Gastroesophageal sphincter (tissue), 3 donors: ENCODE measurements at regions not wholly inside any gene's neighbourhood (a gene's known extent, or its start where the extent isn't known, plus 50 kb on each side); places are given as distances from the start of the nearest gene placed in this dataset.

ENCODE experiments used
- POLR2A ChIP-seq, 2 donors: fragments of 450-650 bp; IDR thresholded peaks; one replicate each; pipeline ENCODE4 v1.6.1; 2017; ENCODE audit warnings: antibody characterized with exemption in 2 of 2, mild to moderate bottlenecking in 2 of 2, moderate library complexity in 1 of 2
- TF ChIP-seq, protein P1 (sequence below), 4 experiments: fragments of 200-600 bp in 2 of 4; fragments of 450-650 bp in 2 of 4; sonication (generic) in 1 of 4; IDR thresholded peaks; one replicate each; pipeline ENCODE4 v1.5.1; 2017 to 2019; ENCODE audit warnings: antibody characterized with exemption in 4 of 4, mild to moderate bottlenecking in 2 of 4, moderate library complexity in 2 of 4

DNA sequence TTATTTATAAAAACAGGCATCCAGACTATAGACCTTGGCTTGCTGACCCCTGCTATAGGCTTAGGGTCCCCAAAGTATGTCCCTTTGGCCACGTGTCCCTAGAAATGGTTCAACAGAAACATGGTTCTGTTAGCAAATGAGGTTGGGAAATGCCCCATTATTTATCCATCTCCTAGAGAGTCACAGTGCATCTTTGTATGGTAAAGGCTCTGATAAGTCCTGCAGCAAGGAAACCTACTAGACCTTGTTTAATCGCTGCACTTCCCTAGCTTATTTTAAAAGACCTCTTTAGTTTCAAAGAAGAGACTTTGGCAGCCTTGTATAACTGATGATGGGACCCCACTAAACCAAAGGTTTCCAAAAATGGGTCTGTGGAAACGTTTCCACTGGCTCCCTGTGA, 471.5 kb downstream of the MED13L start:
- TF ChIP-seq, protein P1, sequence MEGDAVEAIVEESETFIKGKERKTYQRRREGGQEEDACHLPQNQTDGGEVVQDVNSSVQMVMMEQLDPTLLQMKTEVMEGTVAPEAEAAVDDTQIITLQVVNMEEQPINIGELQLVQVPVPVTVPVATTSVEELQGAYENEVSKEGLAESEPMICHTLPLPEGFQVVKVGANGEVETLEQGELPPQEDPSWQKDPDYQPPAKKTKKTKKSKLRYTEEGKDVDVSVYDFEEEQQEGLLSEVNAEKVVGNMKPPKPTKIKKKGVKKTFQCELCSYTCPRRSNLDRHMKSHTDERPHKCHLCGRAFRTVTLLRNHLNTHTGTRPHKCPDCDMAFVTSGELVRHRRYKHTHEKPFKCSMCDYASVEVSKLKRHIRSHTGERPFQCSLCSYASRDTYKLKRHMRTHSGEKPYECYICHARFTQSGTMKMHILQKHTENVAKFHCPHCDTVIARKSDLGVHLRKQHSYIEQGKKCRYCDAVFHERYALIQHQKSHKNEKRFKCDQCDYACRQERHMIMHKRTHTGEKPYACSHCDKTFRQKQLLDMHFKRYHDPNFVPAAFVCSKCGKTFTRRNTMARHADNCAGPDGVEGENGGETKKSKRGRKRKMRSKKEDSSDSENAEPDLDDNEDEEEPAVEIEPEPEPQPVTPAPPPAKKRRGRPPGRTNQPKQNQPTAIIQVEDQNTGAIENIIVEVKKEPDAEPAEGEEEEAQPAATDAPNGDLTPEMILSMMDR (IDR thresholded peaks at IDR 0.05) = no peak
- TF ChIP-seq POLR2A (IDR thresholded peaks at IDR 0.05) = no peak
